ENCODE measurements at regions not wholly inside any gene's neighbourhood (a gene's known extent, or its start where the extent isn't known, plus 50 kb on each side); places are given as distances from the start of the nearest gene placed in this dataset.

GRCh38 chr12:125856896-125857295 lies 791.7 kb downstream of the AACS start:
- Histone ChIP-seq H4K5ac (ENCODE audit: insufficient read length, low read depth, low read length) (no peak overlapping the region), H3K23ac (ENCODE audit: insufficient read length) (no peak overlapping the region), H2BK20ac (ENCODE audit: low read length) (no peak overlapping the region), H3K18ac (ENCODE audit: extremely low read depth, low read length) (no peak overlapping the region), H4K20me1 (replicated peaks in 1 of 2; ENCODE audit: control insufficient read depth in 1 of 2, insufficient read depth in 2 of 2, low read length in 2 of 2) (no peaks in the 10 kb centered on the region), H3K27ac (ENCODE audit: low read depth, low read length) (no peak overlapping the region), H3K23me2 (ENCODE audit: low read depth, low read length) (no peaks in the 10 kb centered on the region), H3K56ac (replicated peaks; ENCODE audit: insufficient read length, low read depth, low read length) (no peak overlapping the region), H2BK5ac (ENCODE audit: low read depth, low read length) (no peak overlapping the region), H3K36me3 (ENCODE audit: control insufficient read depth in 2 of 4, insufficient read depth in 4 of 4, low read length in 3 of 4) (no peaks in the 10 kb centered on the region), H3K4me1 (replicated peaks in 1 of 4; ENCODE audit: control insufficient read depth in 3 of 4, insufficient read depth in 4 of 4, low read length in 3 of 4) (no peaks in the 10 kb centered on the region; a peak in 1 of 7 replicates), H3K79me1 (ENCODE audit: low read depth, low read length) (no peaks in the 10 kb centered on the region), H3K4ac (replicated peaks; ENCODE audit: insufficient read length, low read depth, low read length) (no peak overlapping the region), H2AK5ac (ENCODE audit: low read depth, low read length) (no peak overlapping the region), H3K27me3 (replicated peaks in 1 of 4; ENCODE audit: control insufficient read depth in 3 of 4, extremely low read depth in 1 of 4, insufficient read depth in 3 of 4, low read length in 3 of 4) (no peaks in the 10 kb centered on the region), H3K14ac (ENCODE audit: insufficient read length) (no peak overlapping the region), H3K4me3 (ENCODE audit: extremely low read depth in 1 of 4, insufficient read depth in 2 of 4, low read depth in 3 of 4, low read length in 4 of 4) (no peak overlapping the region), H3K4me2 (ENCODE audit: insufficient read depth in 1 of 2, low read depth in 2 of 2, low read length in 2 of 2) (no peak overlapping the region), H2AFZ (ENCODE audit: low read length) (no peak overlapping the region), H3K9me3 (ENCODE audit: insufficient read depth in 2 of 2, low read depth in 1 of 2, low read length in 1 of 2) (peaks cover 0 to 4% of the 10 kb centered on the region in 2 experiments; a peak in 1 of 4 replicates), H4K91ac (replicated peaks; ENCODE audit: insufficient read length, low read length) (no peak overlapping the region), H3K79me2 (ENCODE audit: control insufficient read depth in 1 of 2, insufficient read depth in 2 of 2, low read length in 2 of 2) (no peaks in the 10 kb centered on the region), H2BK120ac (replicated peaks; ENCODE audit: low read depth, low read length) (no peak overlapping the region), H2BK15ac (ENCODE audit: low read length) (no peak overlapping the region), H4K8ac (ENCODE audit: extremely low read depth, insufficient read depth, low read length) (no peak overlapping the region), H2BK12ac (ENCODE audit: low read depth, low read length) (no peak overlapping the region), H3K9ac (replicated peaks in 1 of 4; ENCODE audit: extremely low read depth in 1 of 4, low read depth in 3 of 4, low read length in 3 of 4) (no peak overlapping the region)
- ChIA-PET POLR2A (ENCODE audit: partially characterized antibody) (no interaction called here), CTCF (ENCODE audit: partially characterized antibody) (interaction anchor here (0.6 to 1.1 kb wide), 3 partner anchors 19 to 171 kb away, joined by 4 to 5 read pairs (median 4); no protein-coding TSS in a partner anchor)
- 72% methylated on average over 3 of the region's 3 CpGs; no CpG with 5 or more reads in 1 of the 2 experiments for WGBS, 2 experiments (ENCODE audit: extremely low coverage in 1 of 2, insufficient coverage in 1 of 2, insufficient read length in 1 of 2, insufficient replicate concordance in 2 of 2, low coverage in 1 of 2, low lambda C conversion rate in 2 of 2, missing lambda C conversion rate in 1 of 2)
- no peak for FAIRE-seq
- no peak for DNase-seq (ENCODE audit: low read depth in 1 of 2, low spot score in 2 of 2)
- TF ChIP-seq RAD21 (IDR thresholded peaks at IDR 0.05 in 1 of 2, conservative IDR thresholded peaks at IDR 0.05 in 1 of 2; ENCODE audit: low read depth in 2 of 2, low read length in 2 of 2) (peak; percentile 36 to 49), SUZ12 (IDR thresholded peaks at IDR 0.05; ENCODE audit: low read length) (no peak), BACH1 (IDR thresholded peaks at IDR 0.05; ENCODE audit: low read length) (no peak), ATF2 (IDR thresholded peaks at IDR 0.05; ENCODE audit: low read length) (no peak), CHD2 (IDR thresholded peaks at IDR 0.05; ENCODE audit: low read length) (no peak), MAFK (IDR thresholded peaks at IDR 0.05; ENCODE audit: low read depth, low read length) (no peak), CHD1 (IDR thresholded peaks at IDR 0.05; ENCODE audit: low read depth, low read length) (no peak), SAP30 (IDR thresholded peaks at IDR 0.05; ENCODE audit: insufficient read depth, insufficient replicate concordance, low read length) (no peak), SP4 (IDR thresholded peaks at IDR 0.05; ENCODE audit: low read length) (no peak)
- TF ChIP-seq, protein P1, sequence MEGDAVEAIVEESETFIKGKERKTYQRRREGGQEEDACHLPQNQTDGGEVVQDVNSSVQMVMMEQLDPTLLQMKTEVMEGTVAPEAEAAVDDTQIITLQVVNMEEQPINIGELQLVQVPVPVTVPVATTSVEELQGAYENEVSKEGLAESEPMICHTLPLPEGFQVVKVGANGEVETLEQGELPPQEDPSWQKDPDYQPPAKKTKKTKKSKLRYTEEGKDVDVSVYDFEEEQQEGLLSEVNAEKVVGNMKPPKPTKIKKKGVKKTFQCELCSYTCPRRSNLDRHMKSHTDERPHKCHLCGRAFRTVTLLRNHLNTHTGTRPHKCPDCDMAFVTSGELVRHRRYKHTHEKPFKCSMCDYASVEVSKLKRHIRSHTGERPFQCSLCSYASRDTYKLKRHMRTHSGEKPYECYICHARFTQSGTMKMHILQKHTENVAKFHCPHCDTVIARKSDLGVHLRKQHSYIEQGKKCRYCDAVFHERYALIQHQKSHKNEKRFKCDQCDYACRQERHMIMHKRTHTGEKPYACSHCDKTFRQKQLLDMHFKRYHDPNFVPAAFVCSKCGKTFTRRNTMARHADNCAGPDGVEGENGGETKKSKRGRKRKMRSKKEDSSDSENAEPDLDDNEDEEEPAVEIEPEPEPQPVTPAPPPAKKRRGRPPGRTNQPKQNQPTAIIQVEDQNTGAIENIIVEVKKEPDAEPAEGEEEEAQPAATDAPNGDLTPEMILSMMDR (IDR thresholded peaks at IDR 0.05; ENCODE audit: control extremely low read depth in 1 of 3, insufficient read depth in 1 of 3, low read depth in 1 of 3, low read length in 3 of 3) = peak in 1 of 3 experiments; percentile 24; a peak in 2 of 4 replicates
